Peyer's patch (tissue), 4 donors: ENCODE measurements at regions not wholly inside any gene's neighbourhood (a gene's known extent, or its start where the extent isn't known, plus 50 kb on each side); places are given as distances from the start of the nearest gene placed in this dataset.

ENCODE experiments used
- POLR2A ChIP-seq, 2 donors: fragments of 450-650 bp; IDR thresholded peaks; one replicate each; pipeline ENCODE4 v1.5.1; 2017; ENCODE audit warnings: antibody characterized with exemption in 2 of 2, mild to moderate bottlenecking in 2 of 2, moderate library complexity in 2 of 2
- TF ChIP-seq, protein P1 (sequence below), 6 experiments: fragments of 450-650 bp in 4 of 6; fragments of 200-600 bp in 2 of 6; sonication (generic) in 1 of 6; IDR thresholded peaks; one replicate each; pipeline ENCODE4 v1.5.1; 2017 to 2019; ENCODE audit warnings: antibody characterized with exemption in 6 of 6, mild to moderate bottlenecking in 3 of 6, moderate library complexity in 1 of 6

DNA sequence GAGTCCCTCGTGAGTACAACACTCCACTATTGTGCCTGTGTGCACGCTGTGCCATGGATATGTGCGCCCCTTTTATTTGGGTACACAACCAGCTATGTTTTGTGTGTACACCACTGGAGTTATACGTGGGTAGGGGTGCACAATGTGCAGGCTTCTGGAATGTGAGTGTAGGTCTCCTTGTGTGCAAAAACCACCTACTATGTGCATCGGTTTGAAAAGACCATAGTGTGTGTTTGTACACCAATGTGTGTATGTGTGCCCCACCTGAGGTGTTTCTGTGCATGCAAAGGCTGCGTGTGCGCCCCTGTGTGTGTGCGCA, 86.4 kb upstream of the ALDH1L1 start:
- TF ChIP-seq, protein P1, sequence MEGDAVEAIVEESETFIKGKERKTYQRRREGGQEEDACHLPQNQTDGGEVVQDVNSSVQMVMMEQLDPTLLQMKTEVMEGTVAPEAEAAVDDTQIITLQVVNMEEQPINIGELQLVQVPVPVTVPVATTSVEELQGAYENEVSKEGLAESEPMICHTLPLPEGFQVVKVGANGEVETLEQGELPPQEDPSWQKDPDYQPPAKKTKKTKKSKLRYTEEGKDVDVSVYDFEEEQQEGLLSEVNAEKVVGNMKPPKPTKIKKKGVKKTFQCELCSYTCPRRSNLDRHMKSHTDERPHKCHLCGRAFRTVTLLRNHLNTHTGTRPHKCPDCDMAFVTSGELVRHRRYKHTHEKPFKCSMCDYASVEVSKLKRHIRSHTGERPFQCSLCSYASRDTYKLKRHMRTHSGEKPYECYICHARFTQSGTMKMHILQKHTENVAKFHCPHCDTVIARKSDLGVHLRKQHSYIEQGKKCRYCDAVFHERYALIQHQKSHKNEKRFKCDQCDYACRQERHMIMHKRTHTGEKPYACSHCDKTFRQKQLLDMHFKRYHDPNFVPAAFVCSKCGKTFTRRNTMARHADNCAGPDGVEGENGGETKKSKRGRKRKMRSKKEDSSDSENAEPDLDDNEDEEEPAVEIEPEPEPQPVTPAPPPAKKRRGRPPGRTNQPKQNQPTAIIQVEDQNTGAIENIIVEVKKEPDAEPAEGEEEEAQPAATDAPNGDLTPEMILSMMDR (IDR thresholded peaks at IDR 0.05), result no peak
- TF ChIP-seq POLR2A (IDR thresholded peaks at IDR 0.05), result no peak
